ENCODE measurements at regions not wholly inside any gene's neighbourhood (a gene's known extent, or its start where the extent isn't known, plus 50 kb on each side); places are given as distances from the start of the nearest gene placed in this dataset.

- 40% methylated on average over 1 of the region's 1 CpG for WGBS
- no peak for TF ChIP-seq FOXA1 (IDR thresholded peaks at IDR 0.05)
- TF ChIP-seq, protein P1, sequence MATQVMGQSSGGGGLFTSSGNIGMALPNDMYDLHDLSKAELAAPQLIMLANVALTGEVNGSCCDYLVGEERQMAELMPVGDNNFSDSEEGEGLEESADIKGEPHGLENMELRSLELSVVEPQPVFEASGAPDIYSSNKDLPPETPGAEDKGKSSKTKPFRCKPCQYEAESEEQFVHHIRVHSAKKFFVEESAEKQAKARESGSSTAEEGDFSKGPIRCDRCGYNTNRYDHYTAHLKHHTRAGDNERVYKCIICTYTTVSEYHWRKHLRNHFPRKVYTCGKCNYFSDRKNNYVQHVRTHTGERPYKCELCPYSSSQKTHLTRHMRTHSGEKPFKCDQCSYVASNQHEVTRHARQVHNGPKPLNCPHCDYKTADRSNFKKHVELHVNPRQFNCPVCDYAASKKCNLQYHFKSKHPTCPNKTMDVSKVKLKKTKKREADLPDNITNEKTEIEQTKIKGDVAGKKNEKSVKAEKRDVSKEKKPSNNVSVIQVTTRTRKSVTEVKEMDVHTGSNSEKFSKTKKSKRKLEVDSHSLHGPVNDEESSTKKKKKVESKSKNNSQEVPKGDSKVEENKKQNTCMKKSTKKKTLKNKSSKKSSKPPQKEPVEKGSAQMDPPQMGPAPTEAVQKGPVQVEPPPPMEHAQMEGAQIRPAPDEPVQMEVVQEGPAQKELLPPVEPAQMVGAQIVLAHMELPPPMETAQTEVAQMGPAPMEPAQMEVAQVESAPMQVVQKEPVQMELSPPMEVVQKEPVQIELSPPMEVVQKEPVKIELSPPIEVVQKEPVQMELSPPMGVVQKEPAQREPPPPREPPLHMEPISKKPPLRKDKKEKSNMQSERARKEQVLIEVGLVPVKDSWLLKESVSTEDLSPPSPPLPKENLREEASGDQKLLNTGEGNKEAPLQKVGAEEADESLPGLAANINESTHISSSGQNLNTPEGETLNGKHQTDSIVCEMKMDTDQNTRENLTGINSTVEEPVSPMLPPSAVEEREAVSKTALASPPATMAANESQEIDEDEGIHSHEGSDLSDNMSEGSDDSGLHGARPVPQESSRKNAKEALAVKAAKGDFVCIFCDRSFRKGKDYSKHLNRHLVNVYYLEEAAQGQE (IDR thresholded peaks at IDR 0.05): no peak
- TF ChIP-seq, protein P2, sequence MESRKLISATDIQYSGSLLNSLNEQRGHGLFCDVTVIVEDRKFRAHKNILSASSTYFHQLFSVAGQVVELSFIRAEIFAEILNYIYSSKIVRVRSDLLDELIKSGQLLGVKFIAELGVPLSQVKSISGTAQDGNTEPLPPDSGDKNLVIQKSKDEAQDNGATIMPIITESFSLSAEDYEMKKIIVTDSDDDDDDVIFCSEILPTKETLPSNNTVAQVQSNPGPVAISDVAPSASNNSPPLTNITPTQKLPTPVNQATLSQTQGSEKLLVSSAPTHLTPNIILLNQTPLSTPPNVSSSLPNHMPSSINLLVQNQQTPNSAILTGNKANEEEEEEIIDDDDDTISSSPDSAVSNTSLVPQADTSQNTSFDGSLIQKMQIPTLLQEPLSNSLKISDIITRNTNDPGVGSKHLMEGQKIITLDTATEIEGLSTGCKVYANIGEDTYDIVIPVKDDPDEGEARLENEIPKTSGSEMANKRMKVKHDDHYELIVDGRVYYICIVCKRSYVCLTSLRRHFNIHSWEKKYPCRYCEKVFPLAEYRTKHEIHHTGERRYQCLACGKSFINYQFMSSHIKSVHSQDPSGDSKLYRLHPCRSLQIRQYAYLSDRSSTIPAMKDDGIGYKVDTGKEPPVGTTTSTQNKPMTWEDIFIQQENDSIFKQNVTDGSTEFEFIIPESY (IDR thresholded peaks at IDR 0.05): no peak
- no peak for TF ChIP-seq YY1 (IDR thresholded peaks at IDR 0.05)
- TF ChIP-seq JUND (IDR thresholded peaks at IDR 0.05): no peak
- no peak for TF ChIP-seq EGR1 (IDR thresholded peaks at IDR 0.05; ENCODE audit: low read depth in 2 of 2)
- TF ChIP-seq MAX (IDR thresholded peaks at IDR 0.05): no peak
- no peak for TF ChIP-seq GABPA (IDR thresholded peaks at IDR 0.05 in 1 of 2, conservative IDR thresholded peaks at IDR 0.05 in 1 of 2)
- no peak for TF ChIP-seq TAF1 (conservative IDR thresholded peaks at IDR 0.05)
- no peak for TF ChIP-seq SP1 (IDR thresholded peaks at IDR 0.05)
- TF ChIP-seq HNF4G (IDR thresholded peaks at IDR 0.05): no peak
- TF ChIP-seq HNF4A (conservative IDR thresholded peaks at IDR 0.05): no peak
- H3K4me3 ChIP-seq (ENCODE audit: low read depth in 1 of 3, low read length in 3 of 3): no peak overlapping the region
- no peaks in the 10 kb centered on the region for H3K4me1 ChIP-seq (ENCODE audit: control insufficient read depth in 4 of 4, insufficient read depth in 4 of 4, low read length in 3 of 4)
- H3K27me3 ChIP-seq (ENCODE audit: control insufficient read depth in 4 of 4, insufficient read depth in 4 of 4, low read length in 3 of 4): no peaks in the 10 kb centered on the region
- H3K27ac ChIP-seq (ENCODE audit: low read depth in 1 of 2, low read length in 2 of 2): no peak overlapping the region
- H3K9ac ChIP-seq (ENCODE audit: low read depth in 1 of 2, low read length in 2 of 2): no peak overlapping the region
- no peak for DNase-seq (ENCODE audit: low spot score)
- no peaks in the 10 kb centered on the region for H3K36me3 ChIP-seq (ENCODE audit: control insufficient read depth in 4 of 4, insufficient read depth in 3 of 4, low read depth in 1 of 4, low read length in 3 of 4)
- H3K9me3 ChIP-seq (ENCODE audit: control insufficient read depth in 4 of 4, low read length in 3 of 4): no peaks in the 10 kb centered on the region
Observed at GRCh38 chr13:69094485-69094884, 1013.1 kb upstream of the ATXN8OS start.

- TF ChIP-seq, protein P1 (IDR thresholded peaks at IDR 0.05): no peak
- no peak for TF ChIP-seq GABPA (IDR thresholded peaks at IDR 0.05 in 1 of 2, conservative IDR thresholded peaks at IDR 0.05 in 1 of 2)
- TF ChIP-seq RXRA (IDR thresholded peaks at IDR 0.05): no peak
- no peak for TF ChIP-seq EGR1 (IDR thresholded peaks at IDR 0.05; ENCODE audit: low read depth in 2 of 2)
- TF ChIP-seq HNF4A (conservative IDR thresholded peaks at IDR 0.05): no peak
- no peak for TF ChIP-seq ATF3 (IDR thresholded peaks at IDR 0.05)
- TF ChIP-seq, protein P2 (IDR thresholded peaks at IDR 0.05): no peak
- no peak for TF ChIP-seq HNF4G (IDR thresholded peaks at IDR 0.05)
- no peak for TF ChIP-seq RAD21 (IDR thresholded peaks at IDR 0.05)
- TF ChIP-seq FOXA2 (IDR thresholded peaks at IDR 0.05): no peak
- TF ChIP-seq FOXA1 (IDR thresholded peaks at IDR 0.05): no peak
- no peak for TF ChIP-seq JUND (IDR thresholded peaks at IDR 0.05)
- no peak for TF ChIP-seq NR2F2 (IDR thresholded peaks at IDR 0.05)
- no peak for TF ChIP-seq MAX (IDR thresholded peaks at IDR 0.05)
- no peak for TF ChIP-seq SP1 (IDR thresholded peaks at IDR 0.05)
- WGBS: 56% methylated on average over 6 of the region's 6 CpGs
- H3K4me3 ChIP-seq (ENCODE audit: low read depth in 1 of 3, low read length in 3 of 3): no peak overlapping the region
- H3K9me3 ChIP-seq (ENCODE audit: control insufficient read depth in 4 of 4, low read length in 3 of 4): peaks cover 0 to 1% (median 0%) of the 10 kb centered on the region in 4 donors
- DNase-seq (ENCODE audit: low spot score): no peak
- no peak overlapping the region for H3K9ac ChIP-seq (ENCODE audit: low read depth in 1 of 2, low read length in 2 of 2)
- H3K36me3 ChIP-seq (ENCODE audit: control insufficient read depth in 4 of 4, insufficient read depth in 3 of 4, low read depth in 1 of 4, low read length in 3 of 4): no peaks in the 10 kb centered on the region
- H3K27ac ChIP-seq (ENCODE audit: low read depth in 1 of 2, low read length in 2 of 2): no peak overlapping the region
- no peaks in the 10 kb centered on the region for H3K27me3 ChIP-seq (ENCODE audit: control insufficient read depth in 4 of 4, insufficient read depth in 4 of 4, low read length in 3 of 4)
- H3K4me1 ChIP-seq (ENCODE audit: control insufficient read depth in 4 of 4, insufficient read depth in 4 of 4, low read length in 3 of 4): no peaks in the 10 kb centered on the region
Observed at GRCh38 chr13:69092615-69093322, 1014.9 kb upstream of the ATXN8OS start.
